Upper lobe of right lung (tissue), 1 donor: ENCODE measurements at regions not wholly inside any gene's neighbourhood (a gene's known extent, or its start where the extent isn't known, plus 50 kb on each side); places are given as distances from the start of the nearest gene placed in this dataset.

Experiments used
- ATAC-seq: fragments of 200-7000 bp; cut with Tn5 transposase; one replicate; pipeline ENCODE4 v1.9.1; 2020; ENCODE audit warnings: mild to moderate bottlenecking, moderate library complexity
- DNase-seq: peaks from one replicate; pipeline ENCODE4 v3.0.0-alpha.2; 2020
- H3K27ac ChIP-seq: fragments of 200-600 bp; one replicate; pipeline ENCODE4 v1.8.0; 2022
- H3K27me3 ChIP-seq: fragments of 200-600 bp; one replicate; pipeline ENCODE4 v1.8.0; 2022; ENCODE audit warnings: mild to moderate bottlenecking
- H3K36me3 ChIP-seq: fragments of 200-600 bp; one replicate; pipeline ENCODE4 v1.8.0; 2022
- H3K4me1 ChIP-seq: fragments of 200-600 bp; one replicate; pipeline ENCODE4 v1.8.0; 2022
- H3K4me3 ChIP-seq: fragments of 200-600 bp; one replicate; pipeline ENCODE4 v1.8.0; 2022; ENCODE audit warnings: mild to moderate bottlenecking
- H3K9me3 ChIP-seq: fragments of 200-600 bp; one replicate; pipeline ENCODE4 v1.8.0; 2022
- intact Hi-C: fragments of 100-400 bp; cut with DNase I; formaldehyde crosslinking; loops from one replicate; pipeline ENCODE4 v1.11.0; 2022
- TF ChIP-seq, protein P1 (sequence below): fragments of 200-600 bp; IDR thresholded peaks from one replicate; pipeline ENCODE4 v1.8.0; 2022; ENCODE audit warnings: antibody characterized with exemption
- donor health status: DM: no; HTN: yes; CAD: no; lungs with severe emphysema.

- no peaks in the 10 kb centered on the region for H3K4me1 ChIP-seq
- H3K36me3 ChIP-seq: no peaks in the 10 kb centered on the region
- H3K27ac ChIP-seq: no peak overlapping the region
- H3K27me3 ChIP-seq: no peaks in the 10 kb centered on the region
- H3K9me3 ChIP-seq: no peaks in the 10 kb centered on the region
- TF ChIP-seq, protein P1, sequence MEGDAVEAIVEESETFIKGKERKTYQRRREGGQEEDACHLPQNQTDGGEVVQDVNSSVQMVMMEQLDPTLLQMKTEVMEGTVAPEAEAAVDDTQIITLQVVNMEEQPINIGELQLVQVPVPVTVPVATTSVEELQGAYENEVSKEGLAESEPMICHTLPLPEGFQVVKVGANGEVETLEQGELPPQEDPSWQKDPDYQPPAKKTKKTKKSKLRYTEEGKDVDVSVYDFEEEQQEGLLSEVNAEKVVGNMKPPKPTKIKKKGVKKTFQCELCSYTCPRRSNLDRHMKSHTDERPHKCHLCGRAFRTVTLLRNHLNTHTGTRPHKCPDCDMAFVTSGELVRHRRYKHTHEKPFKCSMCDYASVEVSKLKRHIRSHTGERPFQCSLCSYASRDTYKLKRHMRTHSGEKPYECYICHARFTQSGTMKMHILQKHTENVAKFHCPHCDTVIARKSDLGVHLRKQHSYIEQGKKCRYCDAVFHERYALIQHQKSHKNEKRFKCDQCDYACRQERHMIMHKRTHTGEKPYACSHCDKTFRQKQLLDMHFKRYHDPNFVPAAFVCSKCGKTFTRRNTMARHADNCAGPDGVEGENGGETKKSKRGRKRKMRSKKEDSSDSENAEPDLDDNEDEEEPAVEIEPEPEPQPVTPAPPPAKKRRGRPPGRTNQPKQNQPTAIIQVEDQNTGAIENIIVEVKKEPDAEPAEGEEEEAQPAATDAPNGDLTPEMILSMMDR: no peak
- no peak for ATAC-seq
- H3K4me3 ChIP-seq: no peak overlapping the region
- DNase-seq: no peak
- intact Hi-C loops: no loop called here
Observed at GRCh38 chr6:106825156-106825555, 149.4 kb downstream of the CD24 start.

DNA sequence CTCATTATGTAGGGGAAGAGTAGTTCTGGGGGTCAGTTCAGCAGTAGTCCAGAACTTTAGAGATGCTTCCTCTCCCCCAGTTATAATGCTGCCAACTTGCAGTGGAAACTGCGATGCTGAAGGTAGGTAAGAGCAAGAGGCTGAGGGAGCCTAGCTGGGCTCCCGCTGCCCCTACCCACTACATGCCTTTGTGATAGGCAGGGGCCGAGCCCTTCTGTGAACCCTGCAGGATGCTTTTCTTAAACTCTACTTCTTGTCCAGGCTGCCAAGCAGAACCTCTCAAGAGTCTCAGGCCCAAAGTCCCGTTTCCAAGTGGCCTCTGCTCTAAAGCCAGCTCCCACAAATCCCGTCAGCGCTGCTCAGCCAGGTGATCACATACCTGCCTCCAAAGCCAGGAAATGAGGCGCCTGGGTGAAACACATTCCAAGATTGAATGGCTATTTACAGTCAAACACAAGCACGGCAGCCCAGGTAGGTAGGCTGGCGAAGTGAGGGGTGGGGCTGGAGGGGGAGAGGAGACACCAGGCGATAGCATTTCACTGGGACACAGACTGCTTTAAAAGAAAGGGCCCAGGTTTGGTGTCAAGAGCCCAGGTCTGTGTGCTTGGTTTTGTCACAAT, 150.7 kb downstream of the CD24 start:
- Histone ChIP-seq H3K27ac (no peak overlapping the region), H3K27me3 (no peaks in the 10 kb centered on the region), H3K4me1 (no peaks in the 10 kb centered on the region), H3K4me3 (no peak overlapping the region), H3K36me3 (no peaks in the 10 kb centered on the region), H3K9me3 (no peaks in the 10 kb centered on the region)
- peak; percentile 95 for ATAC-seq
- DNase-seq: peak; percentile 73
- intact Hi-C loops: no loop called here
- TF ChIP-seq, protein P1: no peak

DNA sequence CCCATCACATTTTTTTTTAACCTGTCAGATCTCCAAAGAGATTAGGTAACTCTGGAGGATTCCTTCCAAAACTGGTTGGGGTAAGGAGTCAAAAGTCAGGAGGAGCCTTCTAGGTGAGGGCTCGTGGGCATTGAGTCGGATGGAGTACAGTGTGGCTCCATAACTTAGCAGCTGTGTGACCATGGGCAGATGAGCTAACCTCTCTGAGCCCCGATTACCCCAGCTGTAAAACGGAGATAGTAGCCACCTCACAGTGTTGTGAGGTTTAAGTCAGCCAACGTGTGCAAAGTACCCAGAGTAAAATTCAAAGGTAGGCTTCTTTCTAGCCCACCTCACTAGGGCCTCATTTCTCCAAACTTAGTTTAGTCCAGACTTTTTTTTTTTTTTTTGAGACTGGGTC, 151.5 kb downstream of the CD24 start:
- DNase-seq (no peak), ATAC-seq (no peak)
- intact Hi-C loops: no loop called here
- no peaks in the 10 kb centered on the region for H3K36me3 ChIP-seq
- no peaks in the 10 kb centered on the region for H3K27me3 ChIP-seq
- no peaks in the 10 kb centered on the region for H3K4me1 ChIP-seq
- no peak overlapping the region for H3K4me3 ChIP-seq
- TF ChIP-seq, protein P1: no peak
- H3K27ac ChIP-seq: no peak overlapping the region
- no peaks in the 10 kb centered on the region for H3K9me3 ChIP-seq

GRCh38 chr6:106820412-106820852, 154.1 kb downstream of the CD24 start:
- Histone ChIP-seq H3K36me3 (no peaks in the 10 kb centered on the region), H3K9me3 (no peaks in the 10 kb centered on the region), H3K4me3 (no peak overlapping the region), H3K4me1 (no peaks in the 10 kb centered on the region), H3K27ac (no peak overlapping the region), H3K27me3 (no peaks in the 10 kb centered on the region)
- ATAC-seq (no peak), DNase-seq (no peak)
- intact Hi-C loops: no loop called here
- TF ChIP-seq, protein P1: no peak

- H3K4me1 ChIP-seq: no peaks in the 10 kb centered on the region
- H3K9me3 ChIP-seq: peaks cover 33% of the 10 kb centered on the region
- ATAC-seq: no peak
- intact Hi-C loops: no loop called here
- TF ChIP-seq, protein P1: no peak
- H3K36me3 ChIP-seq: no peaks in the 10 kb centered on the region
- H3K27me3 ChIP-seq: no peaks in the 10 kb centered on the region
- H3K27ac ChIP-seq: no peak overlapping the region
- no peak overlapping the region for H3K4me3 ChIP-seq
- no peak for DNase-seq
Observed at GRCh38 chr6:106811088-106811686, 163.3 kb downstream of the CD24 start.
